ENCODE measurements at regions not wholly inside any gene's neighbourhood (a gene's known extent, or its start where the extent isn't known, plus 50 kb on each side); places are given as distances from the start of the nearest gene placed in this dataset.
"Not testable (repeated sequence)": the region's sequence is repeated elsewhere in the genome, so short reads cannot be mapped to it uniquely, and the experiment has no call there.

- DNase-seq (ENCODE audit: low read depth, low spot score) = no peak
Observed at GRCh38 chr7:91771921-91772815, 108.3 kb downstream of the MTERF1 start.

GRCh38 chr7:91776171-91776570 lies 104.3 kb downstream of the MTERF1 start:
- DNase-seq (ENCODE audit: low read depth, low spot score) = no peak

- no peak for DNase-seq (ENCODE audit: low read depth, low spot score)
Observed at GRCh38 chr7:91777522-91777921, 103.0 kb downstream of the MTERF1 start.

- DNase-seq (ENCODE audit: low read depth, low spot score) = no peak
Observed at GRCh38 chr7:91778416-91778815, 102.1 kb downstream of the MTERF1 start.

- no peak for DNase-seq (ENCODE audit: low read depth, low spot score)
Observed at GRCh38 chr7:91780521-91780920, 100.0 kb downstream of the MTERF1 start.

- no peak for DNase-seq (ENCODE audit: low read depth, low spot score)
Observed at GRCh38 chr7:91784469-91784868, 96.0 kb downstream of the MTERF1 start.

GRCh38 chr7:91787931-91788330 lies 92.6 kb downstream of the MTERF1 start:
- no peak for DNase-seq (ENCODE audit: low read depth, low spot score)

- no peak for DNase-seq (ENCODE audit: low read depth, low spot score)
Observed at GRCh38 chr7:91789086-91789485, 91.4 kb downstream of the MTERF1 start.

- DNase-seq (ENCODE audit: low read depth, low spot score) = no peak
Observed at GRCh38 chr7:91789558-91789957, 90.9 kb downstream of the MTERF1 start.

GRCh38 chr7:91790646-91791045 lies 89.9 kb downstream of the MTERF1 start:
- not testable (repeated sequence) for DNase-seq (ENCODE audit: low read depth, low spot score)

- DNase-seq (ENCODE audit: low read depth, low spot score) = no peak
Observed at GRCh38 chr7:91796122-91796521, 84.4 kb downstream of the MTERF1 start.

GRCh38 chr7:91798425-91798824 lies 82.1 kb downstream of the MTERF1 start:
- no peak for DNase-seq (ENCODE audit: low read depth, low spot score)

- no peak for DNase-seq (ENCODE audit: low read depth, low spot score)
Observed at GRCh38 chr7:91800389-91800788, 80.1 kb downstream of the MTERF1 start.

- DNase-seq (ENCODE audit: low read depth, low spot score) = no peak
Observed at GRCh38 chr7:91801331-91801983, 79.0 kb downstream of the MTERF1 start.

GRCh38 chr7:91811236-91811635 lies 69.3 kb downstream of the MTERF1 start:
- DNase-seq (ENCODE audit: low read depth, low spot score) = no peak

GRCh38 chr7:91811641-91812040 lies 68.9 kb downstream of the MTERF1 start:
- no peak for DNase-seq (ENCODE audit: low read depth, low spot score)

GRCh38 chr7:91812388-91812787 lies 68.1 kb downstream of the MTERF1 start:
- no peak for DNase-seq (ENCODE audit: low read depth, low spot score)

GRCh38 chr7:91814189-91814588 lies 66.3 kb downstream of the MTERF1 start:
- DNase-seq (ENCODE audit: low read depth, low spot score) = no peak

All from ELF-1 (cell line).